ENCODE measurements at regions not wholly inside any gene's neighbourhood (a gene's known extent, or its start where the extent isn't known, plus 50 kb on each side); places are given as distances from the start of the nearest gene placed in this dataset.

- Histone ChIP-seq H2BK120ac (replicated peaks; ENCODE audit: low read depth, low read length) (no peak overlapping the region), H3K36me3 (ENCODE audit: control insufficient read depth in 2 of 4, insufficient read depth in 4 of 4, low read length in 3 of 4) (no peaks in the 10 kb centered on the region; a peak in 1 of 8 replicates), H2AK5ac (ENCODE audit: low read depth, low read length) (no peak overlapping the region), H3K4ac (replicated peaks; ENCODE audit: insufficient read length, low read depth, low read length) (no peak overlapping the region), H2BK20ac (ENCODE audit: low read length) (no peak overlapping the region), H3K23ac (ENCODE audit: insufficient read length) (no peak overlapping the region), H4K8ac (ENCODE audit: extremely low read depth, insufficient read depth, low read length) (no peak overlapping the region), H4K91ac (replicated peaks; ENCODE audit: insufficient read length, low read length) (no peak overlapping the region), H2AFZ (ENCODE audit: low read length) (no peak overlapping the region), H2BK12ac (ENCODE audit: low read depth, low read length) (no peak overlapping the region), H3K4me1 (replicated peaks in 1 of 4; ENCODE audit: control insufficient read depth in 3 of 4, insufficient read depth in 4 of 4, low read length in 3 of 4) (no peaks in the 10 kb centered on the region), H2BK5ac (ENCODE audit: low read depth, low read length) (no peak overlapping the region), H3K79me1 (ENCODE audit: low read depth, low read length) (no peaks in the 10 kb centered on the region), H3K79me2 (ENCODE audit: control insufficient read depth in 1 of 2, insufficient read depth in 2 of 2, low read length in 2 of 2) (no peaks in the 10 kb centered on the region), H3K14ac (ENCODE audit: insufficient read length) (no peak overlapping the region), H3K9ac (replicated peaks in 1 of 4; ENCODE audit: extremely low read depth in 1 of 4, low read depth in 3 of 4, low read length in 3 of 4) (no peak overlapping the region), H4K20me1 (replicated peaks in 1 of 2; ENCODE audit: control insufficient read depth in 1 of 2, insufficient read depth in 2 of 2, low read length in 2 of 2) (no peaks in the 10 kb centered on the region), H4K5ac (ENCODE audit: insufficient read length, low read depth, low read length) (no peak overlapping the region), H3K27ac (ENCODE audit: low read depth, low read length) (no peak overlapping the region), H3K4me3 (ENCODE audit: extremely low read depth in 1 of 4, insufficient read depth in 2 of 4, low read depth in 3 of 4, low read length in 4 of 4) (no peak overlapping the region), H3K23me2 (ENCODE audit: low read depth, low read length) (no peaks in the 10 kb centered on the region), H3K56ac (replicated peaks; ENCODE audit: insufficient read length, low read depth, low read length) (no peak overlapping the region), H3K9me3 (ENCODE audit: insufficient read depth in 2 of 2, low read depth in 1 of 2, low read length in 1 of 2) (no peaks in the 10 kb centered on the region), H3K4me2 (ENCODE audit: insufficient read depth in 1 of 2, low read depth in 2 of 2, low read length in 2 of 2) (no peak overlapping the region), H3K18ac (ENCODE audit: extremely low read depth, low read length) (no peak overlapping the region), H3K27me3 (replicated peaks in 1 of 4; ENCODE audit: control insufficient read depth in 3 of 4, extremely low read depth in 1 of 4, insufficient read depth in 3 of 4, low read length in 3 of 4) (no peaks in the 10 kb centered on the region; a peak in 1 of 7 replicates), H2BK15ac (ENCODE audit: low read length) (no peak overlapping the region)
- FAIRE-seq (no peak), DNase-seq (ENCODE audit: low read depth in 1 of 2, low spot score in 2 of 2) (no peak)
- POLR2A ChIA-PET (ENCODE audit: partially characterized antibody): interaction anchor here (0.7 kb wide), 1 partner anchor 9 kb away, joined by 3 read pairs; no protein-coding TSS in a partner anchor
- 92% methylated on average over 2 of the region's 2 CpGs; no CpG with 5 or more reads in 1 of the 2 experiments for WGBS, 2 experiments (ENCODE audit: extremely low coverage in 1 of 2, insufficient coverage in 1 of 2, insufficient read length in 1 of 2, insufficient replicate concordance in 2 of 2, low coverage in 1 of 2, low lambda C conversion rate in 2 of 2, missing lambda C conversion rate in 1 of 2)
- CTCF ChIA-PET (ENCODE audit: partially characterized antibody): no interaction called here
- TF ChIP-seq, protein P1, sequence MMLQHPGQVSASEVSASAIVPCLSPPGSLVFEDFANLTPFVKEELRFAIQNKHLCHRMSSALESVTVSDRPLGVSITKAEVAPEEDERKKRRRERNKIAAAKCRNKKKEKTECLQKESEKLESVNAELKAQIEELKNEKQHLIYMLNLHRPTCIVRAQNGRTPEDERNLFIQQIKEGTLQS (IDR thresholded peaks at IDR 0.05; ENCODE audit: insufficient read depth, low read depth, low read length): no peak
- no peak for TF ChIP-seq HDAC2 (IDR thresholded peaks at IDR 0.05; ENCODE audit: borderline replicate concordance in 1 of 2, low read depth in 2 of 2, low read length in 2 of 2)
- TF ChIP-seq CTBP2 (IDR thresholded peaks at IDR 0.05; ENCODE audit: borderline replicate concordance, insufficient read depth, insufficient read length, low read length): no peak
- TF ChIP-seq EZH2 (IDR thresholded peaks at IDR 0.05; ENCODE audit: low read depth, low read length, severe bottlenecking): no peak
- no peak for TF ChIP-seq EP300 (IDR thresholded peaks at IDR 0.05; ENCODE audit: borderline replicate concordance in 1 of 2, low read depth in 2 of 2, low read length in 2 of 2)
- TF ChIP-seq SP2 (IDR thresholded peaks at IDR 0.05; ENCODE audit: low read length): no peak
- TF ChIP-seq EGR1 (IDR thresholded peaks at IDR 0.05; ENCODE audit: borderline replicate concordance, low read depth, low read length): no peak
- TF ChIP-seq POLR2A (IDR thresholded peaks at IDR 0.05; ENCODE audit: control extremely low read depth in 1 of 2, low read depth in 2 of 2, low read length in 2 of 2): no peak
- TF ChIP-seq MAFK (IDR thresholded peaks at IDR 0.05; ENCODE audit: low read depth, low read length): no peak
- TF ChIP-seq, protein P2, sequence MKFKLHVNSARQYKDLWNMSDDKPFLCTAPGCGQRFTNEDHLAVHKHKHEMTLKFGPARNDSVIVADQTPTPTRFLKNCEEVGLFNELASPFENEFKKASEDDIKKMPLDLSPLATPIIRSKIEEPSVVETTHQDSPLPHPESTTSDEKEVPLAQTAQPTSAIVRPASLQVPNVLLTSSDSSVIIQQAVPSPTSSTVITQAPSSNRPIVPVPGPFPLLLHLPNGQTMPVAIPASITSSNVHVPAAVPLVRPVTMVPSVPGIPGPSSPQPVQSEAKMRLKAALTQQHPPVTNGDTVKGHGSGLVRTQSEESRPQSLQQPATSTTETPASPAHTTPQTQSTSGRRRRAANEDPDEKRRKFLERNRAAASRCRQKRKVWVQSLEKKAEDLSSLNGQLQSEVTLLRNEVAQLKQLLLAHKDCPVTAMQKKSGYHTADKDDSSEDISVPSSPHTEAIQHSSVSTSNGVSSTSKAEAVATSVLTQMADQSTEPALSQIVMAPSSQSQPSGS (IDR thresholded peaks at IDR 0.05; ENCODE audit: low read length): no peak
- no peak for TF ChIP-seq NRF1 (IDR thresholded peaks at IDR 0.05; ENCODE audit: low read depth, low read length)
- no peak for TF ChIP-seq TEAD4 (IDR thresholded peaks at IDR 0.05; ENCODE audit: low read depth, low read length)
These were observed 200.4 kb downstream of the KIF18A start for GRCh38 chr11:27907530-27907929.
